GM19438 (cell line): ENCODE measurements at regions not wholly inside any gene's neighbourhood (a gene's known extent, or its start where the extent isn't known, plus 50 kb on each side); places are given as distances from the start of the nearest gene placed in this dataset.
"Not testable (repeated sequence)": the region's sequence is repeated elsewhere in the genome, so short reads cannot be mapped to it uniquely, and the experiment has no call there.

ENCODE experiments used
- ATAC-seq: cut with Tn5 transposase; IDR thresholded peaks from one replicate; pipeline ENCODE4 v1.9.1; 2021; ENCODE audit warnings: low read depth; ENCODE audit not compliant: unreplicated experiment

DNA sequence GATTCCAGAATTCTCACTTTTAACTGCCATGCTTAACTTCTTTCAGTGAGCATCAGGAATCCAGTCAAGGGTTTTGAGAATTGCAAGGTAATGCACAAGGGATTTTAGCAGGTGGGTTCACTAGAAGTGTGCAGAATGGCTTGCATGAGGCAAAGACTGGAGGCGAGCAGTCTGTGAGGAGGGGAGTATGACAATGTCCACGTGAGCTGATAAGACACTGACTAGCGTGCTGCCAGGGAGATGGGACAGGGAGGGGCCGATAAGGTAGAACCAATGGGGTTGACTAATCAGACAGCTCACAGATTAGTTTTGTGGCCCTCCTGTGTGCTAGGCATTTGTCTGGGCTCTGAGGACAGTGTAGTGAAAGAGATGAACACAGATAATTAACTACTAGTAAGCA is 102.0 kb upstream of the DAZL start:
- no peak for ATAC-seq

DNA sequence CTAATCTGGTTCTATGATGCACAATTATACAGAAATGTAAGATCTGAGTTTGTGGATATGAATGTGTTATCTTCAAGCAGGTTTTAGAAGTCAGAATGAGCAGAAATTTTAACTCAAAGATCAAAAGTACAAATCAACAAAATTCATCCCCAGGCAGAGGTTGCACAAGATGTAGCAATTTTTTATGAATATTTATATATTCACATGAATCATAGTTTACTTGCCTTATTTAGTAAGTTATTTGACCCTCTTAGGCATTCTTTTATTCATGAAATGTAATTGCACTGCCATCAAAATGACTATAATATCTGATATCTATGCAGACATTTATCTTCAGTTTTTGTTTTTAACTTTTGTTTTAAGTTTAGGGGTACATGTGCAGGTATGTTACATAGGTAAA is 103.1 kb upstream of the DAZL start:
- ATAC-seq: no peak

DNA sequence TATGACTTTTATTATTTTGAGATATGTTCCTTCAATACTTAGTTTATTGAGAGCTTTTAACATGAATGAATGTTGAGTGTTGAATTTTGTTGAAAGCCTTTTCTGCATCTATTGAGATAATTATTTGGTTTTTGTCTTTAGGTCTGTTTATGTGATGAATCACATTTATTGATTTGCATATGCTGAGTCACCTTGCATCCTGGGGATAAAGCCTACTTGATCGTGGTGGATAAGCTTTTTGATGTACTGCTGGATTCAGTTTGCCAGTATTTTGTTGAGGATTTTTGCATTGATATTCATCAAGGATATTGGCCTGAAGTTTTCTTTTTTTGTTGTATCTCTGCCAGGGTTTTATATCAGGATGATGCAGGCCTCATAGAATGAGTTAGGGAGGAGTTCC is 106.5 kb upstream of the DAZL start:
- ATAC-seq: not testable (repeated sequence)

DNA sequence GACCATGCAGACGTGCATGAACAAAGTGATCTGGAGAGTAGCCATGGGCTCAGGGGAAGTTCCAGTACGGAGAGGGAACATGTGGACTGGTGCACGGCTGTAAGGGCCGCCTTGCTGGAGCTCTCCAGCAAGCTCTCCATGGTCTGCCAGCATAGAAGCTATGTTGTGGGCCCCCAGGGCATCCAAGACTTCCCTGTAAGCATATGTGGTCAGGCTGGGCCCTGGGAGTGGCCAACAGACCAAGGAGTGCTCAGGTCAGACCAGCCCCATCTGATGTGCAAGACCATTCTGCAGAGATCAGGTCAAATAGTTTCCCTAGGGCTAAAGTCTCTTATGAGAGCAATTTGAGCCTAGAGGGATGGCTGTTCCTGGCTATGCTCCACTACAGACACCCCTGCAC is 110.1 kb upstream of the DAZL start:
- ATAC-seq: no peak

DNA sequence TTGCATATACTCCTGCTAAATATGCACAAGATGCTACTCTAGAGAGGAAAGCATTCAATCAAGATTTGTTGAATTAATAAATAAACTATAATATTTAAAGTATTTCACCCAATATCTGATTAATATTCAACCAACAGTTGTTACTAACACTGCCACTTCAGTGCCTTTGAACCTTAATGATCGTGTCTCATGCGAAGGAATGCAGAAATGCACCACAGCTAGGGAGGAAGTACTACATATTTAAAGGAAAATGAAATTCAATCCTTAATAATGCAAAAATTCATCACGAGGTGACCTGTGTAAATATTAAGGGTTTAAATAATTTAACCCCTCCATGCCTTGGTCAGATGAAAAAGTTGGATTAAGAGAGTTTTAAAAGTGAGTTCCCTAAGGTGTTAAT is 114.2 kb upstream of the DAZL start:
- ATAC-seq: no peak

DNA sequence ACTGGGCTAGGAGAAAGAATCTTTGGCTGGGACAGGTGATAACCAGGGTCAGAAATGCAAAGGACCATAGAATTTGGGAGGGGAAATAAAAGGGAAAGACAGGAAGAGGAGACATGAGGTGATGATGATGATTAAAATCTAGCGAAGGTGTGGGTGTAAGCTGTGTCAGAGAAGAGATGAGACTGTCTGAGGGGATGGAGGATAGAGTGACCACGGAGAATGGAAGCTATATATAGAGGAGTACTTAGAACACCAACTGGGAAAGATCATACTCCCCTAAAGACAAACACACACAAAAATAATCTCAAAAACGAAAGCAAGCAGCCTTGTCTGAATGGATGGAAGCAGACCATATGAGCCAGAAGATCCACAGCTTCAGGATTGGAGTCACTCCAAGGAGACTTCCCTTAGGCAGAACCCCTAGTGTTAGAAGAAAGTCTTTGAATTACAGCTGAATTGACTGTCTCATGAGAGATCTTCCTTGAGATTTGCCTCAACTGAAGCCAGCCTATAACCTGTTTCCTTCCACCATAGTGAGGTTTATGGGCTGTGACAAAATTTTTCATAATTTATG is 115.2 kb upstream of the DAZL start:
- ATAC-seq: no peak

DNA sequence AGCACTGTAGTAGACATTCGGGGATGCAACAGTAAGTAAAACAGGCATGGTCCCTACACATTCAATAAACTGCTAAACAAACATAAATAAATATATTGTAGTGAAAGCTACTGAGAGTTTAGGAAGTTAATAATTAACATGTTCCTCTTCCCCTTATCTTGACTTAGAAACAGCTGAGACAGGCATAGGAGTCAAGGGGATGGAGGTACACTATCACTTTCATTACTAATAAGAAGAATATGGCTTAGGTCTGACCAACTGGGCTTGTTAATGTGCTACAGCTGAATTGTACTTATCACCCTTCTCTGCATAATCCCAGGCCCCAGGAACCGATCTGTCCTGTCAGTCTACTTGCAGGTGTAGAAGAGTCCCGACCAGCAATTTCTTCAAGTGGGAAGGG is 116.3 kb upstream of the DAZL start:
- no peak for ATAC-seq

DNA sequence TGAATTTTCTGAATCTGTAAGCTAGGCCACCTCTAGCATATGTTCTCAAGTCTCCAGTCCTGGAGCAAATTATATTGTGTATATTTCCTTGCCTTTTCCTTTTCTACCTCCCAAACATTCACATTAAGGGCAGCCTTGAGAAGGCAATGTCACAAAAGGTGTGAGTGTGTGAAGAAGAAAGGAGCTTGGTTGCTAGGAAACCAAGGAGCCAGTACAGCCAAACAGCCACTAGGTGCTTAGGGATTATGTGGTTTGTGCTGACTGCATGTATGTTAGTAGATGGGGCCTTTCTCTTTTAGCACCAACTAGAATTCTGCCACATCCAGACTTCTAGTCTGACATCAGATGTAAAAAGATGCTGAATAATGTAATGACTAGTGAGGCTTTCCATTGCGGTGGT is 118.8 kb upstream of the DAZL start:
- ATAC-seq: no peak

DNA sequence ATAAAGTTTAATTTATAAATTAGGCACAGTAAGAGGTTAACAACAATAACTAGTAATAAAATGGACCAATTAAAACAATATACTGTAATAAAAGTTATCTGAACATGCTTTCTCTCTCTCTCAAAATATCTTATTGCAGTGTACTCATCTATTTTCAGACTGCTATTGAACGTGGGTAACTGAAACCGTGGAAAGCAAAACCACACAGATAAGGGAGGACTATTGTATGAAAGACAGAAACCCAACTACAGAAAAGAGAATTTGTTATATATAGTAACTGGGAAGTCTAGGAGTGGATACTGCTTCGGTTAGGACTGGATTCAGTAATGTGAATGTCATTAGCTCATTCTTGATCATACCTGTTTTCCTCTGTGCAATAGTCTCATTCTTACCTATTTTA is 119.3 kb upstream of the DAZL start:
- ATAC-seq: no peak

DNA sequence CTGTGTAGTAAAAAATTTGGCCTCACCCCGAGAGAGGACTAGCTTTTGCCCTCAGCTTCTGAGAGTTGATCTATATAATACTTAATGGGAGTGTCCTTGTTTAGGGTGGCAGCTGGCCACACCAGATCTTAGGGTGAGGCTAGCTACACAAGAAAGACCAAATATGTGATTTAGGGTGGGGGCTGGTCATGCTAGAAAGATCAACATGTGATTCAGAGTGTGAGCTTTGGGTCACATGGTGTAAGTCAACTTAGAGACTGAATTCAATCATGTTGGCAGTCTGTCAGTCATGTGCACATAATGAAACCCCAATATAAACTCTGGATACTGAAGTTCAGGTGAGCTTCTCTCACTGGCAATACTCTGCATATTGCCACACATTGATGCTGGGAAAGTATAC is 120.7 kb upstream of the DAZL start:
- no peak for ATAC-seq

DNA sequence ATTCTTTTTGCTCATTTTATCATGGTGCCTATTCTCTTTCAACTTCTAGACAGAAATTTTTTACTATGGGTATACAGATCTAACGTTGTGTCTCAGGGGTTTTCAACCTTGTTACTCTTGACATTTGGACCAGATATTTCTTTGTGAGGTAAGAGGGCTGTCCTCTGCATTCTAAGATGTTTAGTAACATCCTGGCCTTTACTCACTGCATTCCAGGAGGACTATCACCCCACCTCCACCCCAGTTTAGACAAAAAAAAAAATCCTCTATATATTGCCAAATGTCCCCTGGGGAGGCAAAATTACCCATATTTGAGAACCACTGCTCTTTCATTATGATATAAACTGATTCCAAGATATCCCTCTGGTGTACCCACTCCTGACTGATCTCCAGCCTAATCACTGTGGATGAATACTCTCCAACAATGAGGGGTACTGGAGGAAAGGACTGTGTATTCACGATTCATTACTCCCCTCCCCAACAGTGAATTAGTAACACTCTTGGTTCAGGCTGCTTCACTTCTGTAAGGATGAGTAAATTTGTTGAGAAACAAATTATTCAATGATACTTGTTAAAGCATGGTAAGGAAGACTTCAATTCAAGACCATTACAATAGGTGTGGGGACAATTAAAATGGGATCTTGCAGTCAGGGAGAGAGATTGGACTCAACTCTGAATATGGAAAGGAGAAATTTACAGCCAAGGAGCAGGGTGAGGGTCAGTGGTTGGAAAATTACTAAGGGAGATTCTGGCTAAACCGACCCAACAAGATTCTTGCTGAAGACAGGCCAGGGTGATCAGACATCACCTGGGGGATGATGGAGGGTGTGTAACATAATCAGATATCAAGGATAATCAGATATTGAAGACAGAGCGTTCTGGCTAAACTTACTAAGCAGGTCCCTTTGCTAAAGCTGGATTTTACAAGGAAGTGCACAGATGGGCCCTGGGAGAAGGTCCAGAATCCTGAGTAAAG is 123.8 kb upstream of the DAZL start:
- ATAC-seq: no peak

DNA sequence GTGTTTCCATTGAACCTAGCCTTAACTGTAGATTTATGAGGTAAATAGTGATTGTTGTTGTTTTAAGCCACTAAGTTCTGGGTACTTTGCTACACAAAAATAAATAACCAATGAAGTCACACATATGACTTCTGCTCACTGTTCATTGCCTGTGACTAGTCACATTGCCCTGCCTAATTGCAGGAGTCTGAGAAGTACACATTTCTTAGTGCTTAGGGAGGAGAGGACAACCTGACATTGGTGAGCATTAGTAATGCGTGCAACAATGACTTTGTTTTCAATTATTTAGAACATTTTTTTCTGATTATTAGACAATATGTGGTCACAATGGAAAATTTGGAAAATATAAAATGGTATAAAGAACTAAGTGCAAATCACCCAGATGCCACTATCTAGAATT is 133.2 kb upstream of the DAZL start:
- ATAC-seq: no peak

DNA sequence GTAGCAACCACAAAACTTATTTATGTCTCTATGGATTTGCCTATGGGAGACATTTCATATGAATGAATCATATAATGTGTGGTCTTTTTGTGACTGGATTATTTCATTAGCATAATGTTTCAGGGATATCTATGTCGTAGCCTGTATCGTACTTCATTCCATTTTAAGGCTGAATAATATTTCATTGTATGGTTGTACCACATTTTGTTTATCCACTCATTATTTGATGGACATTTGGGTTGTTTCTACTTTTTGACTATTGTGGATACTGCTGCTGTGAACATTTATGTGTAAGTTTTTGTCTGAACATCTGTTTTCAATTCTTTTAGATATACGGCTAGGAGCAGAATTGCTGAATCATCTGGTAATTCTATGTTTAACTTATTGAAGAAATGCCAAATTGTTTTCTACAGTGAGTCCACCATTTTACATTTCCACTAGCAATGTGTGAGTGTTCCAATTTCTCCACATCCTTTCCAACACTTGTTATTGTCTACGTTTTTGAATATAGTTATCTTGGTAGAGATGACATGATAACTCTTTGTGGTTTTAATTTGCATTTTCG is 134.4 kb upstream of the DAZL start:
- ATAC-seq: no peak

DNA sequence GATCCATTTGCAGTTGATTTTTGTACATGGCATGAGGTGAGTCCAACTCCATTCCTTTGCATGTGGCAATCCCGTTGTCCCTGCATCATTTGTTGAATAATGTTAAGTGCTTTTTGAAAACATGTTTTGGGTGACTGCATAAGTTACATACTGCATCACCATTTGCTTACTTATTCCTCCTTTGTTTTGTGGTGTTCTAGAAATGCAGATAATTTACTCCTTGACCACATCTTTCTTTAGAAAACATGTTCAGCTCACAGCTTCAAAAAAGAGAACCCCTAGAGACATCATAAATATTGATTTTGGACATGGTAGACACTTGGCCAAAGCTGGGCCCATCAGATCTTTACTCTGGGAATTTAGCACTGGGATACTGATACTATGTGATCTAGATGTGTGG is 135.3 kb upstream of the DAZL start:
- ATAC-seq: no peak

DNA sequence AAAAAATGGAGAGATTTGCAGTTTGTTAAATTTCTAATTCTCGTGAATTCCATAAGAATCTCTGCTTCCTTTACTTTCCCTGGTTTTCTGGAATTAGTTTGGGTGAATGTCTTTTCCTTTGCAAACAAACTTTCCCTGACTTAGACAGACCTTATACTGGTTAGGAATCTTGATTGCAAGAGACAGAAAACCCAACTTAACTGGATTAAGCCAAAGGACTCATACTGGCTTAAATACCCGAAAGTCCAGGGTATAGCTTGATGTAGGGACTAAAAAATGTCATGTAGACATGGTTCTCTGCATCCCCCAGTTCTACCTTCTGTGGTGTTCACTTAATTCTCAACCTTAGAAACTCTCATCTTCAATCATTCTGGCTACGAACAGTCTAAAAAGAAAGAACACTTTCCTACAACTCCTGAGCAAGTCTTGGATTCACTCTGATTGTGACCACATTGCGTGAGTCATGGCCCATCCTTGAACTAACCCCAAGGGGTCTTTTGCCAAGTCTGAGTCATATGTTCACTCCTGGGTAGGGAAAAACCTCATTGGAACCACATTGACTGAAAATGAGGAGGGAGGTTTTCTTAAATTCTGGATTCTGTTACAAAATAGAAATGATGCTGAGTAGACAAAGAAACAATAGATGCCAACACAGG is 136.0 kb upstream of the DAZL start:
- ATAC-seq: no peak

DNA sequence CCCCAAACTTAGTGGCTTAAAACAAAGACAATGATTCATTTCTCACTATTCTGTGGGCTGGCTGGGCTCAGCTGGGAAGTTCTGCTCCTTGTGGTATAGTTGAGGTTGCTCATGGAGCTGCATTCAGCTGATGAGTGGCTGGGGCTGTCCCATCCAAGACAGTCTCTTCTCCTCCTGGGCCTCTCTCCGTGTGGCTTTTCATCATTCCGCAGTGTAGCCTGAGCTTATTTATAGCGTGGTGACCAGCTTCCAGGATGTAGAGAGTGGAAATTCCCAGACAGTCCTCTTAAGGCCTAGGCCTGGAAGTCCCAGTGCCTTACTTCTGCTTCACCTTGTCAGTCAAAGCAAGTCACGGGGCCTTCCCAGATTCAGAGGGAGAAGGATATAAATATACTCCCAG is 136.7 kb upstream of the DAZL start:
- ATAC-seq: no peak

DNA sequence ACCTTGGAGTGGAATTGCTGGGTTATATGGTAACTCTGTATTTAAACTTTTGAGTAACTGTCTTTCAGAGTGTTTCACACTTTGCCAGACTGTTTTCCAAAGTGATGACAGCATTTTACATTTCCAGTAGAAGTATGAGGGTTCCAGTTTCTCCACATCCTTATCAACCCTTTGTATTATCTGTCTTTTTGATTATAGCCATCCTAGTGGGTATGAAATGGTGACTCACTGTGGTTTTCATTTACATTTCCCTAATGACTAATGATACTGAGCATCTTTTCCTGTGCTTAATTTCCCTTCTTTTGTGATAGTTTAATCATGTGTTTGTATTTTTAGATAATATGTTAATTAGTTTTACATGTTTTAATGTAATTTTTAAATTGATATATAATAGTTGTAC is 138.1 kb upstream of the DAZL start:
- no peak for ATAC-seq

DNA sequence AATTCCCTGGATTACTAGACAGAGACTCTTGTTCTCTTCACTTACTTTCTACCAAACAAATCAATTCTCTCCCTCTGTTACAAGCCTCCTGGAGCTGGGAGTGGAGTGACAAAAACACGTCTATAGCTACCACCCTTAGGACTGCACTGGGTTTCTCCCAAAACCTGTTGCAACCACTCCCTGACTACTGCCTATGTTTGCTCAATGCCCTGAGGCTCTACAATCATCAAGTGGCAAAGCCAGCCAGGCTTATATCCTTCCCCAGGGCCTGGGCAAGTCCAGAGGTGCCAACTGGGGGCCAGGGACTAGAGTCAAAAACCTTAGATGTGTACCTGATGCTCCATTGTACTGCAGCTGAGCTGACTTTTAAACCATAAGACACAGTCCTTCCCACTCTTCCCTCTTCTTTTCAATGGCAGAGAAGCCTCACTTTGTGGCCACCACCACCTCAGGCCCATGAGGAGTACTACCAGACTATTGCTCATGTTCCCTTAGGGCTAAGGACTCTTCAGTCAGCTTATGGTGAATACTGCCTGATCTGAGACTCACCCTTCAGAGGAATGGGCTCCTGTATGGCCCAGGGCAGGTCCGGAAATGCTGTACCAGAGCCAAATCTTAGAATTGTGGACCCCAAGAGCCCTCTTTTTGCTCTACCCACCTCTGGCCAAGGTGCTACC is 125.4 kb upstream of the PLCL2 start:
- no peak for ATAC-seq

DNA sequence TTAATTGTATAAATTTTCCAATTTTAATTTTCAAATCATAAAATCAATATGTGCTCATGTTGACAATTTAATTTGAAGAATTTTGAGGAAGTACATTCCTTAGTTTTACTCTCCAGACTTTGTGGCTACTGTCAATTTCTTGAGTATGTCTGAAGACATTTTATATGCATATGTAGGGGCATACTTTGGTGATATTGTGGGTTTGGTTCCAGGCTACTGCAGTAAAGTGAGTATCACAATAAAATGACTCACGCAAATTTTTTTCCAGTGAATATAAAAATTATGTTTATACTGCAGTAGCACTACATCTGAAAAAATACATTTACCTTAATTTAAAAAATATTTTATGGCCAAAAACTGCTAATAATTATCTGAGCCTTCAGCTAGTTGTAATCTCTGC is 123.2 kb upstream of the PLCL2 start:
- no peak for ATAC-seq

DNA sequence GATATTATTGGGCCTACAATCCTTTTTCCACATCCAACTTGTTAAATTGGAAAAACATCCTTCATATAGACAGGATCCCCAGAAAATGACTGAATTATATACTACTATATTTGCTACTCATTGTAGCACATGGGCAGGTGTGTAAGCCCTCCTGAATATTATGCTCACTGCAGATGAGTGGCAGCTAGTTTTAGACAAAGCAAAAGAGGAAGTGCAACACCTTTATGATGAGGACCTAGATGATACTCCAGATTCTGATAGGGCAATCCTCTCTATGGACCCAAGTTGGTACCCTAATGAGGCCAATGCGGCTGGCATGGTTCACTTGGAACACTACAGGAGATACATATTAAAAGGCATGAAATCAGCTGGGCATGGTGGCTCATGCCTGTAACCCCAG is 119.1 kb upstream of the PLCL2 start:
- no peak for ATAC-seq

DNA sequence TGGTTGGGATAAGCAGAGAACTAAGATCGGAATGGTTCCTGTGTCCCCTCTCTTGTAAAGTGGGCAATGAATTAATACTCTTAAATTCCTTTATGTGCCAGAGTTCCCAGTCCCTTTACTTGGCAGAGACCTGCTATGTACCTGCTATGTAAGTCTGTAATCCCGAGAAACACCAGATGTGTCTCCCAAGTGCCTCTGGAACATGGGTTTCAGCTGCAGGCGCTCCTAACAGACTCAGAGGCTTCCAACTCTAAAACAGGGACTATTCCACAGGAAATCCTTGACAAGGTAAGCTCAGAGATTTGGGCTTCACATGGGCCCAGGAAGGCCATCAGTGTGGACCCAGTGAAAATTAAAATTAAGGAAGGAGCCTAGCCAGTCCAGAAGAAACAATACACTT is 117.7 kb upstream of the PLCL2 start:
- ATAC-seq: no peak
